RWPE1 (cell line): ENCODE measurements at regions not wholly inside any gene's neighbourhood (a gene's known extent, or its start where the extent isn't known, plus 50 kb on each side); places are given as distances from the start of the nearest gene placed in this dataset.

ENCODE experiments used
- CTCF ChIA-PET: fragments of 350-600 bp; sonication (Branson Sonifier 250); formaldehyde crosslinking; extraction: SDS; loops from one replicate; lab custom pipeline; 2021; lab: Yijun Ruan, JAX
- POLR2A ChIA-PET: fragments of 400-600 bp; formaldehyde crosslinking; extraction: SDS; loops from one replicate; lab custom pipeline; 2020; ENCODE audit warnings: antibody characterized with exemption; ENCODE audit not compliant: low non-redundant PET; lab: Yijun Ruan, JAX
- DNase-seq: peaks from one replicate; pipeline ENCODE4 v3.0.0; 2012; ENCODE audit warnings: low spot score
- H3K27ac ChIP-seq: fragments of 450-650 bp; 2 replicates; pipeline ENCODE4 v1.5.1; 2017
- TF ChIP-seq, protein P1 (sequence below): fragments of 450-650 bp; conservative IDR thresholded peaks from 2 replicates; pipeline ENCODE4 v1.5.1; 2017; ENCODE audit warnings: low read depth, mild to moderate bottlenecking

GRCh38 chr5:68362331-68362730, 146.8 kb downstream of the PIK3R1 start:
- TF ChIP-seq, protein P1, sequence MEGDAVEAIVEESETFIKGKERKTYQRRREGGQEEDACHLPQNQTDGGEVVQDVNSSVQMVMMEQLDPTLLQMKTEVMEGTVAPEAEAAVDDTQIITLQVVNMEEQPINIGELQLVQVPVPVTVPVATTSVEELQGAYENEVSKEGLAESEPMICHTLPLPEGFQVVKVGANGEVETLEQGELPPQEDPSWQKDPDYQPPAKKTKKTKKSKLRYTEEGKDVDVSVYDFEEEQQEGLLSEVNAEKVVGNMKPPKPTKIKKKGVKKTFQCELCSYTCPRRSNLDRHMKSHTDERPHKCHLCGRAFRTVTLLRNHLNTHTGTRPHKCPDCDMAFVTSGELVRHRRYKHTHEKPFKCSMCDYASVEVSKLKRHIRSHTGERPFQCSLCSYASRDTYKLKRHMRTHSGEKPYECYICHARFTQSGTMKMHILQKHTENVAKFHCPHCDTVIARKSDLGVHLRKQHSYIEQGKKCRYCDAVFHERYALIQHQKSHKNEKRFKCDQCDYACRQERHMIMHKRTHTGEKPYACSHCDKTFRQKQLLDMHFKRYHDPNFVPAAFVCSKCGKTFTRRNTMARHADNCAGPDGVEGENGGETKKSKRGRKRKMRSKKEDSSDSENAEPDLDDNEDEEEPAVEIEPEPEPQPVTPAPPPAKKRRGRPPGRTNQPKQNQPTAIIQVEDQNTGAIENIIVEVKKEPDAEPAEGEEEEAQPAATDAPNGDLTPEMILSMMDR: no peak
- DNase-seq: no peak
- no peak overlapping the region for H3K27ac ChIP-seq
- ChIA-PET CTCF (no interaction called here), POLR2A (no interaction called here)

DNA sequence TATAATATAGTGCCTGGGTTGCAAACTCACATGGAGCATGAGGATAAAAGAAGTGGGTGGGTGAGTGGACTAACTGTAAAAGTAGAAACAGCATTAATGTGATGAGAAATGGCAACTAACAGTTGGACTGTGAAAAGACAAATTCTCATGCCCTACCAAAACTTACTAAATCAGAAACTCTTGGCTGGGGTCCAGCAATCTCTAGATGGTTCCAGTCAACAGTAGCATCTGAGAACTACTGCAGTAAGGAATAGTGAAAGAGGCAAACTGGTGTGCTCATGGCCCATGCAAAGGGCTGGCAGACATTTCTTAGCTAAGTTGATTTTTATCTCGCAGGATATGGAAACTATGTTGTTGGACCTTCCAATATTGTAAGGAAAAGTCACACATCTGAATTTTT, 150.3 kb downstream of the PIK3R1 start:
- no peak overlapping the region for H3K27ac ChIP-seq
- DNase-seq: no peak
- TF ChIP-seq, protein P1: no peak
- CTCF ChIA-PET: interaction anchor here (0.6 kb wide), 1 partner anchor 382 kb away, joined by 6 read pairs; no protein-coding TSS in a partner anchor
- POLR2A ChIA-PET: no interaction called here

- ChIA-PET POLR2A (no interaction called here), CTCF (interaction anchor here (1.4 kb wide), 1 partner anchor 96 kb away, joined by 3 read pairs; no protein-coding TSS in a partner anchor)
- no peak for DNase-seq
- TF ChIP-seq, protein P1: no peak
- no peak overlapping the region for H3K27ac ChIP-seq
Observed at GRCh38 chr5:68367287-68367686, 151.7 kb downstream of the PIK3R1 start.

GRCh38 chr5:68367717-68368116, 152.2 kb downstream of the PIK3R1 start:
- no peak for DNase-seq
- TF ChIP-seq, protein P1: no peak
- CTCF ChIA-PET: interaction anchor here (0.7 to 1.4 kb wide), 2 partner anchors 95 to 111 kb away, joined by 3 read pairs; no protein-coding TSS in a partner anchor
- no peak overlapping the region for H3K27ac ChIP-seq
- POLR2A ChIA-PET: no interaction called here

DNA sequence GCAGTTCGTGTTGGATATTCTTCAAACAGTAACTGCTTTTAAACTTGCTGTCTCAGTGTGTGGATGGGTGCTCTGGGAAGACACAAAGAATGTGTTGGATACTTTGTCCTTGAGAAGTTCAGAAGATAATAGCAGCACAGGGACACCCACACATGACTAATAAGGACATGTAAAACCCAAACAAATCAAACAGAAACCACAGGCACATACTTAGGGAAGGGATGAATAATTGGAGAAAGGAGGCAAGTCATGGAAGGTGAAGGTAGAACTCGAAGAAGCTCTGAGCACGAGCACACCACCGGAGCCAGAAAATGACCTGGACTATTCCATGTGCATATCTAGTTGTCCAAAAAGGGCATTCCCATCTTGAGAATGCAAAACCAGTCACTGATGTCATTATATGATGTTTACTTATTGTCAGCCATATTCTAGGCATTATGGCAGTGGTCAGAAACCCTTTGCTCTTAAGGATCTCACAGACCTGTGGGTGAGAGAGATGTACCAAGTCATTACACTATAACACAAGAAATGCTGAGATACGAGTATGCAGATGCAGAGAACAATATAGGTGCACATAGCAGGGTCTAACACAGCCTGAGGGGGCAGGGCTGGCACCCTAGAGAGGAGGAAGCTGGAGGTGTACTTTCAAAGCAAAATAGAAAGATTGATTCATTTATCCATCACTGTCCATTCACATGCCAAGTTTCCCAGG, 152.9 kb downstream of the PIK3R1 start:
- ChIA-PET CTCF (interaction anchor here (0.7 kb wide), 1 partner anchor 111 kb away, joined by 3 read pairs; no protein-coding TSS in a partner anchor), POLR2A (no interaction called here)
- no peak for DNase-seq
- TF ChIP-seq, protein P1: no peak
- no peak overlapping the region for H3K27ac ChIP-seq

DNA sequence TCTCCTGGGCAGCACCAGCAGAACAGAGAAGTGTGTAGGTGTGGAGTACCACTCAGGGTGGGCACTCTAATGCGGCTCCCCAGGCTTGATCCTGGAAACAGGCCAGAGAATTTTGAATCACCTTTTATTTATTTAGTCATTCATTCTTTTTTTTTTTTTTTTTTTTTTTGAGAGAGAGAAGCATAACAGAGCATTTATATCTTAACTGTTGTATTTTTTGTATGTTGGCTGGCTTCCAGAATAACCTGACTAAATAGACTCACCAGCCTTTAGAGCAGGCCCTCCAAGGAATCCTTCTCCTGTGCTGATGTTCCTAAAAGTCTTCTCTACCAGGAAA, 153.4 kb downstream of the PIK3R1 start:
- peak; percentile 58 for DNase-seq
- POLR2A ChIA-PET: no interaction called here
- TF ChIP-seq, protein P1: no peak
- H3K27ac ChIP-seq: no peak overlapping the region
- CTCF ChIA-PET: no interaction called here
